IPS-18c (cell line): ENCODE measurements at regions not wholly inside any gene's neighbourhood (a gene's known extent, or its start where the extent isn't known, plus 50 kb on each side); places are given as distances from the start of the nearest gene placed in this dataset.

Source experiments
- H3K4me3 ChIP-seq: 2 replicates; pipeline ENCODE4 v1.7.0; 2013; ENCODE audit warnings: low read depth, mild to moderate bottlenecking, low read length, moderate library complexity; ENCODE audit not compliant: insufficient read depth
- H3K9me3 ChIP-seq: one replicate; pipeline ENCODE4 v1.6.1; 2013; ENCODE audit warnings: mild to moderate bottlenecking, low read length, moderate library complexity; ENCODE audit not compliant: control insufficient read depth, insufficient read depth

DNA sequence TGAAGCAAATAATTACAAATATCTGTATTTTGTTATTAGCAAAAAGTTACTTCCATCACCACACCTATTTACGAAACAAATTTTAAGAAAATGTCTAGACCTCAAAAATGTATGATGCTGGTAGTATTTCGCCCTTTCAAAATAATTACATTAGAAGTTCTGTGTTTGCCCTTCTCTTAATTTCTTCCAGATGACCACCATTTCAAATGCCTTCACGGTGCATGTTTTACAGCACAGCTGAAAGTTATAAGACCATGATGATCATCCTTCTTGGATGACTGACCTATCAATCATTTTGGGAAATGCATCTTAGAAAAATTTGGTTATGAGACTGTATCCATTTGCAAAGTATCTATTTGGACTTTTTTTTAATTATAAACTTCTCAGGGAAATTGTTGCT is 390.8 kb downstream of the SLITRK6 start:
- no peak overlapping the region for H3K4me3 ChIP-seq
- no peaks in the 10 kb centered on the region for H3K9me3 ChIP-seq

DNA sequence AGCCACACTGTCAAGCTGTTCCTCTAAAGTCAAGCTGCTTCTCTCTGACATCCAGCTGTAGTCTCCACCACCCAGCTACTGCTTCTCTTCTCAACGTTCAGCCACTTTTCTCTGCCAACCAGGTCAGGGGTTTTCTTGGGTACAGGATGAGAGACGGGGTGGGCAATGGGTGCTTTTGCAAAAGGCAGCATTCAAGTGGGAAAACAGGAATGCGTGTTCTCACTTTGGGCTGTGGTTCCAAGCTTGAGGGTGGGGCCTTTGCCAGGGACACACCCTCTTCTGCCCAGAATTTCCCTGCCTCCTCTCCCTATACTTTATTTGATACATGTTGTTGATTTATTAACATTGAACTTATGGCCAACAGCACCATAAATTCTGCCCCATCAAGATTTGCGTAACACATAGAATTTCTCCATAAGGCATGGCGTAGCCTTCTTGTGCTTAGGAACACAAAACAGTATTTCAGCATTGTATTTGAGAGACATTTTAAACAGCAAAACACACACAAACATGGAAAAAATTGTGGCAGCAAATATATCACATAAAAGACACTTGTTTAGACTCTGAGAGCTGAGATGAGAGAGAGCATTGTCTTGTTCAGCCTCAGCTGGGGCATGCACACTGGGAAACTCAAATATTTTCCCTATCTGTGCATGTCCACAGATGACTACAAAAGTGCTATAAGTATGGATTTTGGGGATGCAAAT is 392.8 kb downstream of the SLITRK6 start:
- Histone ChIP-seq H3K9me3 (no peaks in the 10 kb centered on the region), H3K4me3 (no peak overlapping the region)

DNA sequence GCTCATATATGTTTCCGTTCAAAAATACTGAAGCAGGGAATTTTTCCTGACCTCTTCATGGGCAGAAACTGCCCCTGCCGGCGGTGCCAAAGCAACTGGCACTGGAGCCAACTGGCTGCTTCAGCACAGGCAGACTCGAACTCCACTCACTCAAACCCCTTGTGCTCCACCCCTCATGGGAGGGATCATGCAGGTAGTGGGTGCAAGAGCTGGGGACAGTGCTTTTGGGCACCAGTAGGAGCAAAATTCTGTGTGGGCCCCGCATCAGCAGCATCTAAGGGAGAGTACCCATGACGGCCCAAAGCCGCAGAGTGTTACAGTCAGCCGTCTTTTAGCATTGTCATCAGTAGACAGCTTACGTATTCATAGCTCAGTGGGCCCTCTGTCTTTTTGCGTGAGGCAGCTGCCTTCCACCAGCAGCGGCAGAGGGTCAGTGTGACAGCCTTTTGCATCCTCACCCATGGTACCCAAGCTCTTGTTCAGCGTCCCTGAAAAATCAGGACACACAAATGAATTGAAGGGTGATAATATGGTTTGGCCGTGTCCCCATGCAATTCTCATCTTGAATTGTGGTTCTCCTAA is 393.8 kb downstream of the SLITRK6 start:
- H3K9me3 ChIP-seq, result no peaks in the 10 kb centered on the region
- no peak overlapping the region for H3K4me3 ChIP-seq

DNA sequence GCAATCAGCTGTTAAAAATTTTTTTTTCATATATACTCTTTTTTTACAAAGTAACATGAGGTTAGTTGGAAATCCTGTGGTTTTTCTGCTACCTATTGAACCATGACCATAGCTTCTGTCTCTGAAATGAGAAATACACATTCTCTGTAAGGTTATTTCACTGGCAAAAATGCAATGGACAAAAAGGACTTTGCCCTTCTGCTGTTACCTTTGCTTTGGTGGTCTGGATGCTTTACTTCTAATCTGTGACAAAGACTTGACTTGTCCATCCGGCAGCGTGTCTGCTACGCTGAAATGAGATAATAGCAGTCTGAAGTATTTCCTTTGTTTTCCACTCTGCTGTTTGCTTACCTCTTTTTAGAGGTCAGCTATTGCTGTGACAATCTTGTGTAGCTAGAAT is 412.8 kb downstream of the SLITRK6 start:
- H3K4me3 ChIP-seq, result no peak overlapping the region
- no peaks in the 10 kb centered on the region for H3K9me3 ChIP-seq

DNA sequence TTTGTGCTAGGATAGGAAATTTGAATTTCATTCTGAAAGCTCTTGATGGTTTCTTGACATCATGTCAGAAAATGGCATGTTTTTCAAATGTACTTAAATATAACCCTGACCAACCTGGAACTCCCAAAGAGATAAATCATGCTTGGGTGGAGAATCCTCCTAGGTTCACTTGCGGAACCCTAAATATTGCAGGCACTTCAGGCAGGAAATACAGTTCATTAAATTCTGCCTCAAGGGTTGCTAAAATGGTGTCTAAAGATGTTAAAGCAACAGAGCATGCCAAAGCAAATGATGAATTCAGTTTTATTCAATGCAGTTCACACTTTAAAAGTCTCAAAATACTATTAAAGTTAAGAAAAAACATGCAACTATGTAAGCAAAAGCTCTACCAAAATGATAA is 415.9 kb downstream of the SLITRK6 start:
- no peak overlapping the region for H3K4me3 ChIP-seq
- no peaks in the 10 kb centered on the region for H3K9me3 ChIP-seq

DNA sequence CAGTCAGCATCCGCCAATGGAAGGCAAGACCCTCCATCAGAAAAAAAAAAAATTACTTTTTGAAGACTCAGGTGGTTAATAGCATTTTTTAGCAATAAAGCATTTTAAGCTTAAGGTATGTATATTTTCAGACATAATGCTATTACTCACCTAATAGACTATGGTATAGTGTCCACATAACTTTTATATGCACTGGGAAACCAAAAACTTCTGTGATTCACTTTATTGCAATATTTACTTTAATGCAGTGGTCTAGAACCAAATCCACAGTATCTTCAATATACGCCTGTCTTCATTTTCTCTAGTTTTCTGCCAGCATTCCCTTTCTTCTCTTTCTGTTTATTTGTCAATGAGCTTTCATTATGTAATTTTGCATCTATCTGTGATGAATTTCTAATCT is 418.1 kb downstream of the SLITRK6 start:
- no peaks in the 10 kb centered on the region for H3K9me3 ChIP-seq
- H3K4me3 ChIP-seq, result no peak overlapping the region

DNA sequence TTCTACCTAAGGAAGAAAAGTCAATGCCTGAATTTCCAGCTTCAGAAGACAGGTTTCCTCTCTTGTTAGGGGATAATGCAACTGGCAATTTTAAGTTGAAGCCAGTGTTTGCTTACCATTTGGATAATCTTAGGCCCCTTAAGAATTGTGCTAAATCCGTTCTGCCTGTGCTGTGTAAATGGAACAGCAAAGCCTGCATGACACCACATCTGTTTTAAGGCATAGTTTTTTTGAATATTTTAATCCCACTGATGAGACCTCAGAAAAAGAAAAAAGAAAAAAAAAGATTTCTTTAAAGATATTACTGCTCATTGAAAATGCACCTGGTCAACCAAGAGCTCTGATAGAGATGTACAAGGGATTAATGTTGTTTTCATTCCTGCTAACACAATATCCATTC is 419.2 kb downstream of the SLITRK6 start:
- Histone ChIP-seq H3K4me3 (no peak overlapping the region), H3K9me3 (no peaks in the 10 kb centered on the region)

DNA sequence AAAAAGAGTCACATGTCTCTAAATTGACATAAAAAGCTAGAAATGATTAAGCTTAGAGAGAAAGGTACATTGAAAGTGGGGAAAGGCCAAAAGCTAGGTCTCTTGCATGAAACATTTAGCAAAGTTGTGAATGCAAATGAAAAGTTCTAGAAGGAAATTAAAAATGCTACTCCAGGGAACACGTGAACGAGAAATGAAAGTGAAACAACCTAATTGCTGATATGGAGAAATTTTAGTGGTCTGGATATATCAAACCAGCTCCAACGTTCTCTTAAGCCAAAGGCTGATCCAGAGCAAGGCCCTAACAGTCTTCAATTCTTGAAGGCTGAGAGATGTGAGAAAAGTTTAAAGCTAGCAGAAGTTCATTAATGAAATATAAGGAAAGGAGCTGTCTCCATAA is 419.8 kb downstream of the SLITRK6 start:
- H3K9me3 ChIP-seq, result no peaks in the 10 kb centered on the region
- no peak overlapping the region for H3K4me3 ChIP-seq

DNA sequence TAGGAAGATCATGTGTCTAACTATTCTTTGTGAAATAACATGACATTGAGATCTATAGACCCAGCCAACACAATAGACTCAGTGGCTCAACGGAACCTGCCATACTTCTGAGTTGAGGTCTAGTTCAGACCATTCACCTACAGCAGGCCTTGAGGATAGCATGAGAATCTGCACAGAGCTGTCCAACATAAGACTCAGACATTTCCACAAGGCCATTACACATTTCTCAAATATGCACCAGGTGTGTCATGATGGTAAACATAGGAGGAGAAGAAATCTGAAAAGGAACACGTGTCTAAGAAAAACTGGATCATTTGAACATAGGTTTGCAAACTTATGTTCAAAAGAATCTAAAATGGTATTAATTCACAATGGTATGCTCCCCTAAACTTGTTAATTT is 421.4 kb downstream of the SLITRK6 start:
- no peaks in the 10 kb centered on the region for H3K9me3 ChIP-seq
- H3K4me3 ChIP-seq, result no peak overlapping the region

DNA sequence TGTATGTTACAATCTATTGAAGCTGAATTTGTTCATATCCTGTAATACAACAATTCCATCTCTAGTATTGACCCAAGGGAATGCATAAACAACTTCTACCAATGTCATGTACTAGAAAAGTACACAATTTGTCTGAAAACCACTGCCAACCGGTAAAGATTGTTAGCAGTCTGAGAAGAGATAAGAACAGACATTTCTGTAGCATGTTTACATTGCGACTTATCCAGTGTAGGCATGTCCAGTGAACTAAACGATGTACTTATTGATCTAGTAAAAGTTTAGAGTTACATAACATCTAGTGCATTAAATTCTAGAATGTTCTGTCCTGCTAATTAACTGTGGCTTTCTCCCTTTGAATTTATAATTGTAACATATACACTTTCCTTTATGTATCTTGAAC is 425.9 kb downstream of the SLITRK6 start:
- Histone ChIP-seq H3K4me3 (no peak overlapping the region), H3K9me3 (no peaks in the 10 kb centered on the region)

DNA sequence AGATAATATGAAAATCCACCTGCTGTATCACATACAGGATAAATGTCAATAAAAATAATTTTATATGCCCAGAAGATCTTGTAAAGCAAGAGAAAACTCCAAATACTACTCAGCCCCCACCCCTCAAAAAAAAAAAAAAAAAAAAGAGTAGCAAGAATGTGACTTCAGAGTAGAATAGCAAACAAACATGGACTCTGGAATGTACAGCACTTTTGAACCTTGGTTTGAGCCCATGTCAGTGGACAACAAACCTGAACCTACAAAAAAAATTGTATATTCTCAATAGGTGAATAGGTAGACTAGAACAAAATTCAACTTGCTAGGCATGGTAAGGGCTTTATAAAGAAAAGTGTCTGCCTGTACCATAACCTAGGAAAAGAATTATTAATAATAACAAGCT is 428.0 kb downstream of the SLITRK6 start:
- Histone ChIP-seq H3K9me3 (no peaks in the 10 kb centered on the region), H3K4me3 (no peak overlapping the region)

DNA sequence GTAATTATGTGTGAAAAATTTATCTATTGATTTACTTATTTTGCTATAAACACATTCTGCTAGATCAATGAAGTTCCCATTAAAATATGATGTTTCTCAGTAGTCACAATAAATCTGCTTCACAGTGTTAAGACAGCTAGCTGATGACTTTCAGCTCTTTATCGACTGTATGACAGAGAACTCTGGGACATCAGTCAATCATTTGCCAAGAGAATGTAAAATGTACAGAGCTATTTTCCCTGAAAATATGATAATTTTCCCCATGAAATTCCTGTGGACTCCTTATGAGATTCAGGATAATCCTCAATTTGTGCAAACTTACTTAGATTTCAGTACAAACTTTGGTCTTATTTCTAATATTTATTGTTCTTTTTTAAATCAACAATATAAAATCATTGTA is 430.5 kb downstream of the SLITRK6 start:
- no peak overlapping the region for H3K4me3 ChIP-seq
- H3K9me3 ChIP-seq, result no peaks in the 10 kb centered on the region

DNA sequence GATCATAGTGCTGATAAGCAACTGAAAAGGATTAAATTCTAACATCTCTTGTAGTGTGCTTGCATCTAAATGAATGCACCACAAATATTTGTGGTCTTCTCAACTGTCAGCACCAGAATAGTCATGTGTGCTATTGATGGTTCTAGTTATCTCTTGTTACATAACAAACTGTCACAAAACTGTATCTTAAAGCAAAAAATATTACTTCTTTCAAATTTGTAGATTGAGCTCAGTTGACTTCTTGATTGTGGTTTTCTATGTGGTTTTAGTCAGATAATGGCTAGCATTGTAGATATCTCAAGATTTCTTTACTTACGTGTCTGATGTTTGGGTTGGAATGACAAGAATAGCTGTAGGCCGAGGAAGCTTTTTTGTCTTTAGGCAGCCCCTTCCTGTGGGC is 431.3 kb downstream of the SLITRK6 start:
- Histone ChIP-seq H3K9me3 (peaks cover 2% of the 10 kb centered on the region), H3K4me3 (no peak overlapping the region)

DNA sequence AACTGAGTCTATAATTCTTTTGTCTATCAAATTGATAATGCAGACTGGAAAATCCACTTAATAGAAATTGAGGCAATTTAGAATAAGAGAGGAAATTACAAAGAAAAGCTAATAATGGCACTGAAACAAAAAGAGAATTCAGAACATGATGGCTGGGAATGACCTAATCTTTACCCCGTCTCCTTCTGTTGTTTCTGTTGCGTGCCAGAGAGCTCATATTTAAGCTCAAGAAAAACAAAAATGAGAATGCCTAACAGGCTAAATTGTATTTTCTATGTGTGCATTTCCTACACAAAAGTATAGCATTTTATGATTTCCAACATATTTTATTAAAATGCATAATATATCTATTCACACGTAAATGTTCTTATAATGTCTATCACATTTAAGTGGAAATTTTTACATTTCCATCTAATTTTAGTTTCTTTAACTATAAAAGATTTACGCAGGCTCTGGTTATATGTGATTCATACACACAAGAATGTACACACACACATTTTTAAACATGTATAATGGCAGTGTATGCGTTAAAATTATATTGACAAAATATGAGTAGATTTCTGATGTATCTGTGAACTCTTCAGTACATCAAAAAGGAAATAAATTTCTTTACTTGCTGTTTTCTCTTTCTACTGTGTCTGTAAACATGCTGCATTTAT is 432.3 kb downstream of the SLITRK6 start:
- Histone ChIP-seq H3K9me3 (peaks cover 2% of the 10 kb centered on the region), H3K4me3 (no peak overlapping the region)

DNA sequence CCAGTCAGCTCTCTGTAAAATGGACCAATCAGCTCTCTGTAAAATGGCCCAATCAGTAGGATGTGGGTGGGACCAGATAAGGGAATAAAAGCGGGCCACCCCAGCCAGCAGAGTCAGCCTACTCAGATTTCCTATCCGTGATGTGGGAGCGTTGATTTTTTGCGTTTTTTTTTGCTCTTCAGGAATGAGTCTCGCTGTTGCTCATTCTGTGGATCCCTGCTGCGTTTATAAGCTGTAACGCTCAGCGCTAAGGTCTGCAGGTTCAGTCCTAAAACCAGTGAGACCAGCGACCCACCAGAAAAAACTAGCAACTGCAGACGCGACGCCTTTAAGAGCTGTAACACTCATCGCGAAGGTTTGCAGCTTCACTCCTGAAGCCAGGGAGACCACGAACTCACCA is 435.7 kb downstream of the SLITRK6 start:
- H3K9me3 ChIP-seq, result peaks cover 2% of the 10 kb centered on the region
- H3K4me3 ChIP-seq, result no peak overlapping the region

DNA sequence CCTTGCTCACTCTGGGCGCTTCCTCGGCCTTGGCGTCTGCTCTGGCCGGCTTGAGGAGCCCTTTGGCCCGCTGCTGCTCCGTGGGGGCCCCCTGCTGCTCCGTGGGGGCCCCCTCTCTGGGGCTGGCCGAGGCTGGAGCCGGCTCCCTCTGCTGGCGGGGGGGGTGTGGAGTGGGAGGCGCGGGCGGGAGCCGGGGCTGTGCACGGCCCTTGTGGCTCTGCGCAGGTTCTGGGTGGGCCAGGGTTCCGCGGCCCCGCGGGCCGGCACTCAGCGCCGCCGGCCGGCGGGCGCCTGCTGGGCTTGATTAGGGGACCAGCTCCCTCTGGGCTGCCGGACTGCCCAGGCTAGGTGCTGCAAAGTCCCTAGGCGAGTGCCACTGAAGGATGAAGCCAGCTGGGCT is 436.2 kb downstream of the SLITRK6 start:
- Histone ChIP-seq H3K4me3 (no peak overlapping the region), H3K9me3 (peaks cover 2% of the 10 kb centered on the region)

DNA sequence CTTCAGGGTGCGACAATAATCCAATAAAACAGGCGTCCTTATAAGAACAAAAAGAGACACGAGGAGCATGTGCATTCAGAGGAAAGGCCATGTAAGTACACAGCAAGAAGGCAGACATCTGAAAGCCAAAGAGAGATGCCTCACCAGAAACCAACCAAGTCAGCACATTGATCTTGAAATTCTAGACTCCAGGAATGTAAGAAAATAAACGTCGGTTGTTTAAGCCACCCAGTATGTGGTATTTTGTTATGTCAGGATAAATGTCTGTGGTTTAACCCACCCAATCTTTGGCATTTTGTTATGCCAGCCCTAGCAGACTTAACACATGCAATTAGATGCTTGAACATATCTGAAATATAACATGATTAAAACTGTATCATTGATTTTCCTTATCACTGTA is 452.0 kb downstream of the SLITRK6 start:
- no peaks in the 10 kb centered on the region for H3K9me3 ChIP-seq
- H3K4me3 ChIP-seq, result no peak overlapping the region

DNA sequence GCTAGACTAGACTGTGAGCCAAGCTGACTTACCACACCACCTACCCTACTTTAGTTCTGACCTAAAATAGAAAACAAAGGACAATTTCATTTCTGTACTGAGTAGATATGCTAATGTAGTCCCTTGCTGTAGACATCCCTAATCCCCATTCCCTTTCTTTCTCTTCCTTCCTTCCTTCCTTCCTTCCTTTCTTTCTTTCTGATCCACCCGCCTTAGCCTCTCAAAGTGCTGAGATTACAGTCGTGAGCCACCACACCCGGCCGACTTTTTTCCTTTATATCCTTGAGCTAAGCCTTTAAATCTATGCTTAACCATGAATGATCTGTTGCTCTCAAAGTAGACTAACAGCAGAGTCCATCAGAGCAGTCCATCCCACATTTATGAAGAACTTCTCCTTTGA is 465.0 kb downstream of the SLITRK6 start:
- no peaks in the 10 kb centered on the region for H3K9me3 ChIP-seq
- H3K4me3 ChIP-seq, result no peak overlapping the region
